ENCODE measurements at regions not wholly inside any gene's neighbourhood (a gene's known extent, or its start where the extent isn't known, plus 50 kb on each side); places are given as distances from the start of the nearest gene placed in this dataset.
A peak's percentile ranks its signal among the peaks of the same experiment; 100 is the strongest.
"Not testable (repeated sequence)": the region's sequence is repeated elsewhere in the genome, so short reads cannot be mapped to it uniquely, and the experiment has no call there.

GRCh38 chr4:79827283-79827682 lies 245.7 kb downstream of the ANTXR2 start:
- H3K4me3 ChIP-seq (replicated peaks in 1 of 2; ENCODE audit: low read depth in 2 of 2, low read length in 2 of 2) = no peak overlapping the region
- TF ChIP-seq CTCF (IDR thresholded peaks at IDR 0.05; ENCODE audit: low read depth, low read length) = no peak
- no peak for DNase-seq (ENCODE audit: low read depth in 2 of 2)

- TF ChIP-seq CTCF (IDR thresholded peaks at IDR 0.05; ENCODE audit: low read depth, low read length) = no peak
- DNase-seq (ENCODE audit: low read depth in 2 of 2) = peak; percentile 18 to 26
- no peak overlapping the region for H3K4me3 ChIP-seq (replicated peaks in 1 of 2; ENCODE audit: low read depth in 2 of 2, low read length in 2 of 2)
Measured at GRCh38 chr4:79823148-79823763, 249.8 kb downstream of the ANTXR2 start.

GRCh38 chr4:79820427-79820826 lies 252.6 kb downstream of the ANTXR2 start:
- H3K4me3 ChIP-seq (replicated peaks in 1 of 2; ENCODE audit: low read depth in 2 of 2, low read length in 2 of 2) = no peak overlapping the region
- TF ChIP-seq CTCF (IDR thresholded peaks at IDR 0.05; ENCODE audit: low read depth, low read length) = no peak

GRCh38 chr4:79807933-79808332 lies 265.1 kb downstream of the ANTXR2 start:
- DNase-seq (ENCODE audit: low read depth in 2 of 2); H3K4me3 ChIP-seq (replicated peaks in 1 of 2; ENCODE audit: low read depth in 2 of 2, low read length in 2 of 2): not testable (repeated sequence)

More at GRCh38 chr4:79820427-79820826, 252.6 kb downstream of the ANTXR2 start:
- no peak for DNase-seq (ENCODE audit: low read depth in 2 of 2)

- no peak overlapping the region for H3K4me3 ChIP-seq (replicated peaks in 1 of 2; ENCODE audit: low read depth in 2 of 2, low read length in 2 of 2)
- TF ChIP-seq CTCF (IDR thresholded peaks at IDR 0.05; ENCODE audit: low read depth, low read length) = no peak
- DNase-seq (ENCODE audit: low read depth in 2 of 2) = no peak
Measured at GRCh38 chr4:79798047-79798446, 275.0 kb downstream of the ANTXR2 start.

GRCh38 chr4:79796948-79797347 lies 276.1 kb downstream of the ANTXR2 start:
- no peak for TF ChIP-seq CTCF (IDR thresholded peaks at IDR 0.05; ENCODE audit: low read depth, low read length)
- DNase-seq (ENCODE audit: low read depth in 2 of 2) = no peak

GRCh38 chr4:79788884-79789283 lies 284.1 kb downstream of the ANTXR2 start:
- no peak overlapping the region for H3K4me3 ChIP-seq (replicated peaks in 1 of 2; ENCODE audit: low read depth in 2 of 2, low read length in 2 of 2)
- DNase-seq (ENCODE audit: low read depth in 2 of 2) = no peak
- no peak for TF ChIP-seq CTCF (IDR thresholded peaks at IDR 0.05; ENCODE audit: low read depth, low read length)

More at GRCh38 chr4:79796948-79797347, 276.1 kb downstream of the ANTXR2 start:
- H3K4me3 ChIP-seq (replicated peaks in 1 of 2; ENCODE audit: low read depth in 2 of 2, low read length in 2 of 2) = no peak overlapping the region

All from cardiac fibroblast (primary cell).